ENCODE measurements at regions not wholly inside any gene's neighbourhood (a gene's known extent, or its start where the extent isn't known, plus 50 kb on each side); places are given as distances from the start of the nearest gene placed in this dataset.

GRCh38 chr10:78866731-78867554 lies 201.8 kb upstream of the ZMIZ1 start:
- H3K4me3 ChIP-seq (ENCODE audit: low read depth, low read length), result no peak overlapping the region
- no peak for TF ChIP-seq CTCF (IDR thresholded peaks at IDR 0.05; ENCODE audit: insufficient read depth, low read depth, low read length)
- no peak for DNase-seq (ENCODE audit: low read depth)

- no peak for TF ChIP-seq CTCF (IDR thresholded peaks at IDR 0.05; ENCODE audit: insufficient read depth, low read depth, low read length)
- no peak for DNase-seq (ENCODE audit: low read depth)
- H3K4me3 ChIP-seq (ENCODE audit: low read depth, low read length), result no peak overlapping the region
Observed at GRCh38 chr10:78867555-78867939, 201.2 kb upstream of the ZMIZ1 start.

- DNase-seq (ENCODE audit: low read depth), result no peak
- H3K4me3 ChIP-seq (ENCODE audit: low read depth, low read length), result no peak overlapping the region
- TF ChIP-seq CTCF (IDR thresholded peaks at IDR 0.05; ENCODE audit: insufficient read depth, low read depth, low read length), result no peak
Observed at GRCh38 chr10:78868048-78868447, 200.7 kb upstream of the ZMIZ1 start.

GRCh38 chr10:78868456-78868855 lies 200.3 kb upstream of the ZMIZ1 start:
- H3K4me3 ChIP-seq (ENCODE audit: low read depth, low read length), result no peak overlapping the region
- no peak for DNase-seq (ENCODE audit: low read depth)
- no peak for TF ChIP-seq CTCF (IDR thresholded peaks at IDR 0.05; ENCODE audit: insufficient read depth, low read depth, low read length)

GRCh38 chr10:78868861-78869260 lies 199.9 kb upstream of the ZMIZ1 start:
- no peak for DNase-seq (ENCODE audit: low read depth)
- TF ChIP-seq CTCF (IDR thresholded peaks at IDR 0.05; ENCODE audit: insufficient read depth, low read depth, low read length), result no peak
- no peak overlapping the region for H3K4me3 ChIP-seq (ENCODE audit: low read depth, low read length)

- no peak for TF ChIP-seq CTCF (IDR thresholded peaks at IDR 0.05; ENCODE audit: insufficient read depth, low read depth, low read length)
- DNase-seq (ENCODE audit: low read depth), result no peak
Observed at GRCh38 chr10:78869508-78870454, 199.0 kb upstream of the ZMIZ1 start.

More at GRCh38 chr10:78869508-78870454, 199.0 kb upstream of the ZMIZ1 start:
- H3K4me3 ChIP-seq (ENCODE audit: low read depth, low read length), result no peak overlapping the region

Data from fibroblast of villous mesenchyme (primary cell).